Kidney (tissue), 13 donors: ENCODE measurements at regions not wholly inside any gene's neighbourhood (a gene's known extent, or its start where the extent isn't known, plus 50 kb on each side); places are given as distances from the start of the nearest gene placed in this dataset.

Source experiments
- DNase-seq, 5 donors: peaks; one replicate each; pipeline ENCODE4 v3.0.0-alpha.2; 2013 to 2020
- FAIRE-seq: peaks from 2 replicates; lab custom pipeline; 2012; peaks lifted over from hg19 to GRCh38; lab: Jason Lieb, UNC
- H3K27ac ChIP-seq, 2 donors: one replicate each; pipeline ENCODE4 v1.7.0; 2013; ENCODE audit warnings: low read depth in 2 of 2, low read length in 2 of 2, inconsistent platforms in 1 of 2
- H3K27me3 ChIP-seq: one replicate; pipeline ENCODE4 v1.7.1; 2013; ENCODE audit warnings: low read length, inconsistent platforms; ENCODE audit not compliant: control insufficient read depth, insufficient read depth
- H3K36me3 ChIP-seq, 3 donors: one replicate each; pipeline versions ENCODE4 v1.7.0 to v1.7.1; 2013; ENCODE audit warnings: low read length in 3 of 3, control low read depth in 1 of 3, inconsistent platforms in 1 of 3; ENCODE audit not compliant: insufficient read depth in 3 of 3, control insufficient read depth in 2 of 3
- H3K4me1 ChIP-seq, 3 donors: one replicate each; pipeline versions ENCODE4 v1.7.0 to v1.7.1; 2013; ENCODE audit warnings: low read length in 3 of 3, inconsistent platforms in 1 of 3, low read depth in 1 of 3; ENCODE audit not compliant: control insufficient read depth in 2 of 3, insufficient read depth in 2 of 3
- H3K4me3 ChIP-seq, 3 donors: one replicate each; pipeline versions ENCODE4 v1.7.0 to v1.8.1; 2013; ENCODE audit warnings: low read length in 3 of 3, control low read depth in 1 of 3, inconsistent platforms in 1 of 3
- H3K9ac ChIP-seq, 3 donors: one replicate each; pipeline versions ENCODE4 v1.7.0 to v1.7.1; 2013; ENCODE audit warnings: low read length in 3 of 3, control low read depth in 1 of 3, inconsistent platforms in 1 of 3
- H3K9me3 ChIP-seq, 3 donors: one replicate each; pipeline versions ENCODE4 v1.7.0 to v1.7.1; 2013; ENCODE audit warnings: low read length in 3 of 3, control low read depth in 1 of 3, inconsistent platforms in 1 of 3; ENCODE audit not compliant: control insufficient read depth in 2 of 3, insufficient read depth in 1 of 3
- CTCF ChIP-seq: IDR thresholded peaks from 3 replicates; pipeline ENCODE4 v1.5.1; 2012; ENCODE audit warnings: mild to moderate bottlenecking, moderate library complexity, borderline replicate concordance; ENCODE audit not compliant: insufficient read depth; ENCODE audit errors: extremely low read depth
- intact Hi-C: fragments of 100-400 bp; cut with DNase I; formaldehyde crosslinking; loops from one replicate; pipeline ENCODE4 v1.11.1; 2022
- donor health status: control.
- donor health status: control.
- donor health status: control.
- donor health status: control.
- donor health status: control.
- donor health status: DM: yes; HTN: yes; CAD: no.
- donor health status: Normal renal cell carcinoma (clear cell type).

GRCh38 chr21:22125581-22125980 is 1127.4 kb downstream of the NCAM2 start:
- Histone ChIP-seq H3K27me3 (no peaks in the 10 kb centered on the region), H3K9me3 (no peaks in the 10 kb centered on the region), H3K36me3 (no peaks in the 10 kb centered on the region), H3K4me3 (no peak overlapping the region), H3K4me1 (no peaks in the 10 kb centered on the region), H3K27ac (no peak overlapping the region), H3K9ac (no peak overlapping the region)
- no peak for FAIRE-seq
- no peak for TF ChIP-seq CTCF
- intact Hi-C loops = no loop called here
- no peak for DNase-seq

- intact Hi-C loops = no loop called here
- DNase-seq (no peak), FAIRE-seq (peak; percentile 54)
- Histone ChIP-seq H3K4me3 (no peak overlapping the region), H3K9me3 (no peaks in the 10 kb centered on the region), H3K9ac (no peak overlapping the region), H3K27ac (no peak overlapping the region), H3K36me3 (no peaks in the 10 kb centered on the region), H3K27me3 (no peaks in the 10 kb centered on the region), H3K4me1 (no peaks in the 10 kb centered on the region)
- TF ChIP-seq CTCF = no peak
Measured at GRCh38 chr21:22128671-22129070, 1130.5 kb downstream of the NCAM2 start.

- no peaks in the 10 kb centered on the region for H3K9me3 ChIP-seq
- FAIRE-seq = no peak
- H3K4me1 ChIP-seq = no peaks in the 10 kb centered on the region
- H3K9ac ChIP-seq = no peak overlapping the region
- no peak overlapping the region for H3K4me3 ChIP-seq
- intact Hi-C loops = no loop called here
- no peaks in the 10 kb centered on the region for H3K27me3 ChIP-seq
- DNase-seq = no peak
- no peaks in the 10 kb centered on the region for H3K36me3 ChIP-seq
- no peak overlapping the region for H3K27ac ChIP-seq
- no peak for TF ChIP-seq CTCF
Measured at GRCh38 chr21:22132358-22133071, 1134.3 kb downstream of the NCAM2 start.

GRCh38 chr21:22136740-22137139 is 1138.5 kb downstream of the NCAM2 start:
- no peak for TF ChIP-seq CTCF
- FAIRE-seq (no peak), DNase-seq (no peak)
- Histone ChIP-seq H3K27me3 (no peaks in the 10 kb centered on the region), H3K36me3 (no peaks in the 10 kb centered on the region), H3K27ac (no peak overlapping the region), H3K9ac (no peak overlapping the region), H3K9me3 (no peaks in the 10 kb centered on the region), H3K4me3 (no peak overlapping the region), H3K4me1 (no peaks in the 10 kb centered on the region)
- intact Hi-C loops = no loop called here
